ENCODE measurements at regions not wholly inside any gene's neighbourhood (a gene's known extent, or its start where the extent isn't known, plus 50 kb on each side); places are given as distances from the start of the nearest gene placed in this dataset.

DNA sequence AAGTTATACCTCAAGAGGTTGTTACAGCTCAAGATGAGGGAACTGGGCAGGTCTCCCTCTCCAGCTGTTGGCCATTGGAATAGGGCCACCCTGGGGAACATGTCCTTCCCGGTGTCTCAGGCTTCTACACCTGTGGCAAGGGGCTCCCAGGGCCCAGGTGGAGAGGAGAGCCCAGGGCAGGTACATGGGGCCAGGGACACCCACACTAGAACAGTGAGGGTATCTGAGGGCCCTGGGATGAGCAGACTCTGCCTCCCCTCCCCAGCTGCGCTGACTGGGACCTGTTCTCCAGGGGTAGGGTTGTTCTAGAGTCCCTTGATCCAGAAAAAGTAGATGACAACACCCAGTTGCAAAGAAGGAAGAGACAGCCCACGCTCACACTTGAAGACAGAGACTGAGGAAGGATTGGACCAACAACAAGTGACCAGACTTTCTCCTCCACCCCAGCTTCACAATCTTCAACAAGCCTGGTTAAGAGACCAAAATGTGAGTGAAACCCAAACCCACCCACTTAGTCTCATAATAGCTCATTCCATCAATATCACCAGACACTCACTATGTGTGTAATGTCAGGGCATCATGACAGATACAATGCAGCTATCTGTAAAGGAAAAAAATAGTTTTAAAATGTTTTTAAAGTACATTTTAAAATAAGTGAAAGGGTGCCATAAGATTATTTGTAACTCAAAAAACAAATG, 439.3 kb downstream of the NPHP4 start:
- TF ChIP-seq, protein P1, sequence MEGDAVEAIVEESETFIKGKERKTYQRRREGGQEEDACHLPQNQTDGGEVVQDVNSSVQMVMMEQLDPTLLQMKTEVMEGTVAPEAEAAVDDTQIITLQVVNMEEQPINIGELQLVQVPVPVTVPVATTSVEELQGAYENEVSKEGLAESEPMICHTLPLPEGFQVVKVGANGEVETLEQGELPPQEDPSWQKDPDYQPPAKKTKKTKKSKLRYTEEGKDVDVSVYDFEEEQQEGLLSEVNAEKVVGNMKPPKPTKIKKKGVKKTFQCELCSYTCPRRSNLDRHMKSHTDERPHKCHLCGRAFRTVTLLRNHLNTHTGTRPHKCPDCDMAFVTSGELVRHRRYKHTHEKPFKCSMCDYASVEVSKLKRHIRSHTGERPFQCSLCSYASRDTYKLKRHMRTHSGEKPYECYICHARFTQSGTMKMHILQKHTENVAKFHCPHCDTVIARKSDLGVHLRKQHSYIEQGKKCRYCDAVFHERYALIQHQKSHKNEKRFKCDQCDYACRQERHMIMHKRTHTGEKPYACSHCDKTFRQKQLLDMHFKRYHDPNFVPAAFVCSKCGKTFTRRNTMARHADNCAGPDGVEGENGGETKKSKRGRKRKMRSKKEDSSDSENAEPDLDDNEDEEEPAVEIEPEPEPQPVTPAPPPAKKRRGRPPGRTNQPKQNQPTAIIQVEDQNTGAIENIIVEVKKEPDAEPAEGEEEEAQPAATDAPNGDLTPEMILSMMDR (IDR thresholded peaks at IDR 0.05; ENCODE audit: low read depth, low read length, missing input control): no peak
- TF ChIP-seq HNF4G (IDR thresholded peaks at IDR 0.05) (no peak), YY1 (IDR thresholded peaks at IDR 0.05) (no peak)
